K562 (cell line): ENCODE measurements at regions not wholly inside any gene's neighbourhood (a gene's known extent, or its start where the extent isn't known, plus 50 kb on each side); places are given as distances from the start of the nearest gene placed in this dataset.

Experiments
- ATAC-seq: fragments of 200-7000 bp; cut with Tn5 transposase; 3 replicates; pipeline ENCODE4 v1.9.1; 2020; ENCODE audit warnings: moderate library complexity
- BruUV-seq: library from RNA; stranded (reverse); fragments of 400-500 nt; replicated peaks from 2 replicates; lab custom pipeline; 2021; lab: Mats Ljungman, UMichigan
- CTCF ChIA-PET: fragments of 300-600 bp; formaldehyde crosslinking; extraction: SDS; loops from one replicate; lab custom pipeline; 2021; ENCODE audit warnings: low intra/inter-chr PET ratio; lab: Yijun Ruan, JAX
- POLR2A ChIA-PET: fragments of 300-600, 350-650 bp; sonication (Branson Sonifier 250); formaldehyde crosslinking; extraction: SDS; loops from one replicate; lab custom pipeline; 2021; ENCODE audit warnings: antibody characterized with exemption, inconsistent platforms; lab: Yijun Ruan, JAX
- DNase-seq, 4 experiments: peaks; one replicate each; pipeline versions ENCODE4 v3.0.0 to v3.0.0-alpha.2; 2011 to 2018; ENCODE audit warnings: low spot score in 3 of 4, mixed read lengths in 3 of 4; ENCODE audit errors: extremely low read depth in 1 of 4
- FAIRE-seq: peaks from 2 replicates; lab custom pipeline; 2011; peaks lifted over from hg19 to GRCh38; lab: Jason Lieb, UNC
- H2AFZ ChIP-seq: 2 replicates; pipeline ENCODE4 v1.6.0; 2011; ENCODE audit warnings: low read depth, low read length, control low read depth, inconsistent platforms
- H3K27ac ChIP-seq: fragments of 200-600 bp; 3 replicates; pipeline ENCODE4 v1.8.0; 2011; ENCODE audit warnings: low read depth, mild to moderate bottlenecking, control low read depth, inconsistent platforms, low read length, moderate library complexity, mixed read lengths; ENCODE audit errors: extremely low read depth
- H3K27me3 ChIP-seq, 2 experiments: fragments of 300-600 bp in 1 of 2; 2 replicates in 1 of 2; 3 replicates in 1 of 2; pipeline versions ENCODE4 v1.6.0 to v1.8.0; 2011; ENCODE audit warnings: inconsistent platforms in 2 of 2, low read length in 2 of 2, mild to moderate bottlenecking in 1 of 2, mixed read lengths in 1 of 2, moderate library complexity in 1 of 2; ENCODE audit not compliant: control insufficient read depth in 2 of 2, insufficient read depth in 2 of 2
- H3K36me3 ChIP-seq: fragments of 300-600 bp; 3 replicates; pipeline ENCODE4 v1.8.0; 2011; ENCODE audit warnings: mild to moderate bottlenecking, low read length, inconsistent platforms; ENCODE audit not compliant: control insufficient read depth, insufficient read depth
- H3K4me1 ChIP-seq, 2 experiments: fragments of 200-600 bp in 1 of 2; replicated peaks in 1 of 2; 2 replicates in 1 of 2; 3 replicates in 1 of 2; pipeline versions ENCODE4 v1.5.1 to v1.8.0; 2011; ENCODE audit warnings: inconsistent platforms in 2 of 2, low read length in 2 of 2, mild to moderate bottlenecking in 1 of 2, mixed read lengths in 1 of 2, moderate library complexity in 1 of 2; ENCODE audit not compliant: control insufficient read depth in 2 of 2, insufficient read depth in 2 of 2
- H3K4me2 ChIP-seq: 2 replicates; pipeline ENCODE4 v1.6.1; 2011; ENCODE audit warnings: low read length, control low read depth, inconsistent platforms, mixed read lengths; ENCODE audit not compliant: insufficient read depth
- H3K4me3 ChIP-seq: fragments of 200-600 bp; sonication (generic), shearing (Covaris generic); 2 replicates; pipeline ENCODE4 v1.5.1; 2016; ENCODE audit warnings: control low read depth, inconsistent platforms
- H3K79me2 ChIP-seq: fragments of 200-600 bp; 3 replicates; pipeline ENCODE4 v1.8.0; 2011; ENCODE audit warnings: low read length, inconsistent platforms; ENCODE audit not compliant: control insufficient read depth, insufficient read depth
- H3K9ac ChIP-seq, 2 experiments: 2 replicates each; pipeline versions ENCODE4 v1.6.0 to v1.6.1; 2011; ENCODE audit warnings: low read depth in 2 of 2, low read length in 2 of 2, control low read depth in 1 of 2, inconsistent platforms in 1 of 2, mild to moderate bottlenecking in 1 of 2, mixed read lengths in 1 of 2; ENCODE audit not compliant: insufficient read depth in 1 of 2
- H3K9me1 ChIP-seq: one replicate; pipeline ENCODE4 v1.6.0; 2011; ENCODE audit warnings: inconsistent platforms, mild to moderate bottlenecking, low read length, moderate library complexity; ENCODE audit not compliant: control insufficient read depth, insufficient read depth
- H3K9me3 ChIP-seq: replicated peaks from 2 replicates; pipeline ENCODE4 v1.5.1; 2011; ENCODE audit warnings: low read depth, low read length, inconsistent platforms; ENCODE audit not compliant: control insufficient read depth, insufficient read depth
- H4K20me1 ChIP-seq: replicated peaks from 2 replicates; pipeline ENCODE4 v1.6.1; 2011; ENCODE audit warnings: low read length, inconsistent platforms, mixed read lengths; ENCODE audit not compliant: control insufficient read depth, insufficient read depth
- CHD4 ChIP-seq: fragments of 200-600 bp; sonication (generic); IDR thresholded peaks from 3 replicates; pipeline ENCODE4 v1.6.1; 2012; ENCODE audit warnings: low read depth, mild to moderate bottlenecking, mixed read lengths, low read length, inconsistent platforms; ENCODE audit not compliant: insufficient read depth, insufficient replicate concordance, poor library complexity, severe bottlenecking
- FUS ChIP-seq: fragments of 200-400 bp; formaldehyde crosslinking; optimal IDR thresholded peaks from 2 replicates; pipeline ENCODE3; 2017; ENCODE audit warnings: low read depth, low read length
- HNRNPH1 ChIP-seq: fragments of 200-400 bp; formaldehyde crosslinking; optimal IDR thresholded peaks from 2 replicates; pipeline ENCODE3; 2017; ENCODE audit warnings: low read depth, mild to moderate bottlenecking, low read length, moderate library complexity
- ILK ChIP-seq: fragments of 450-650 bp; IDR thresholded peaks from 2 replicates; pipeline ENCODE4 v1.6.1; 2016; ENCODE audit warnings: missing genetic modification characterization, low read depth, mild to moderate bottlenecking, missing compliant biosample characterization, moderate library complexity, borderline replicate concordance
- MAX ChIP-seq: sonication (generic); formaldehyde crosslinking; IDR thresholded peaks from 2 replicates; pipeline ENCODE4 v1.9.0; 2022; ENCODE audit warnings: mild to moderate bottlenecking, missing genetic modification reagents
- MTA3 ChIP-seq: fragments of 450-650 bp; formaldehyde crosslinking; IDR thresholded peaks from 2 replicates; pipeline ENCODE4 v1.6.1; 2017; ENCODE audit warnings: mild to moderate bottlenecking, borderline replicate concordance
- NEUROD1 ChIP-seq: fragments of 150-350 bp; IDR thresholded peaks from 2 replicates; pipeline ENCODE4 v1.6.1; 2014; ENCODE audit warnings: borderline replicate concordance, low read length, low read depth; ENCODE audit not compliant: partially characterized antibody
- TSC22D4 ChIP-seq: fragments of 450-650 bp; IDR thresholded peaks from 2 replicates; pipeline ENCODE4 v1.6.1; 2016; ENCODE audit warnings: missing genetic modification characterization, missing biosample characterization, control low read depth
- ZBTB1 ChIP-seq: sonication (generic); formaldehyde crosslinking; IDR thresholded peaks from 2 replicates; pipeline ENCODE4 v1.8.1; 2023; ENCODE audit warnings: missing genetic modification reagents, low read depth, mild to moderate bottlenecking, borderline replicate concordance
- ZFX ChIP-seq: sonication (generic); formaldehyde crosslinking; IDR thresholded peaks from 2 replicates; pipeline ENCODE4 v1.8.0; 2022; ENCODE audit warnings: mild to moderate bottlenecking, missing genetic modification reagents, moderate library complexity
- ZNF184 ChIP-seq: sonication (generic); formaldehyde crosslinking; IDR thresholded peaks from 2 replicates; pipeline ENCODE4 v1.5.0; 2020; ENCODE audit warnings: missing genetic modification reagents
- ZNF224 ChIP-seq: sonication (generic); formaldehyde crosslinking; IDR thresholded peaks from 2 replicates; pipeline ENCODE4 v1.8.0; 2022; ENCODE audit warnings: mild to moderate bottlenecking, missing genetic modification reagents
- WGBS: fragments of 100-300 bp; shearing (Covaris generic); methylation state at CpG from one replicate; pipeline ENCODE4 v1.1.6; 2016; ENCODE audit warnings: low coverage, mixed read lengths; ENCODE audit not compliant: insufficient coverage; ENCODE audit errors: missing lambda C conversion rate; 5-methylcytosine and 5-hydroxymethylcytosine counted together
- in situ Hi-C: fragments of 300-500 bp; cut with MboI; formaldehyde crosslinking; loops from 4 replicates; pipeline ENCODE4 v1.15.0; 2018; ENCODE audit warnings: inconsistent platforms, mixed read lengths
- intact Hi-C: fragments of 100-400 bp; cut with micrococcal nuclease; formaldehyde crosslinking; loops from 2 replicates; pipeline ENCODE4 v1.14.2; 2022
- TF ChIP-seq, protein P1 (sequence below): fragments of 250-450 bp; sonication (Bioruptor Pico); IDR thresholded peaks from 2 replicates; pipeline ENCODE4 v1.9.0; 2021; ENCODE audit warnings: mild to moderate bottlenecking
- TF ChIP-seq, protein P2 (sequence below): fragments of 250-450 bp; sonication (Bioruptor Pico); IDR thresholded peaks from 2 replicates; pipeline ENCODE4 v1.4.0; 2020; ENCODE audit warnings: mild to moderate bottlenecking, moderate library complexity

DNA sequence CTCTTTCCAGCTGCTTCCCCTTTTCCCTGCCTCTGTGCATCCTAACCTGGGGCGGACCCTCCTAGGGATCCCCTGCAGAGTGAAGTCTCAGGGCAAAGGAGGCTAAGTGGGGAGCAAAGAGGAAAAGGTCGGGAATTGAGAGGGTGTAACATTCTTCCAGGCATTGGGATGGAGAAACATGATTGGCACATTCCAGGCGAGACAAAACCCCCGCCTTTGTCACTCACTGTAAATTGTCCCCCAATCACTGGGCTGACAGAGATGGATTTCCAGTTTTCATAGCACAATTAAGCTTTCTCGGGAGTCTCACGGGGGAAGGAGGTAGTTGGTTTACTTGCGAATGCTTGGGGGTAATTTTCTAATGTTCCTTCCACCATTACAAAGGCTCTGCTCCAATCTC, 74.9 kb downstream of the MIAT start:
- DNase-seq (no peak), ATAC-seq (no peak), FAIRE-seq (no peak)
- BruUV-seq = no TSS peak
- no peaks in the 10 kb centered on the region for H3K9me1 ChIP-seq
- no peaks in the 10 kb centered on the region for H3K9me3 ChIP-seq
- 0 out of 2 replicates have a peak, but pooled peaks cover 3% of the 10 kb centered on the region for H4K20me1 ChIP-seq
- H3K27me3 ChIP-seq = no peaks in the 10 kb centered on the region
- no peak overlapping the region for H3K27ac ChIP-seq
- TF ChIP-seq ZNF184 (no peak), HNRNPH1 (no peak), ZBTB1 (CRISPR knock-in tag) (no peak), FUS (no peak), ILK (tag) (no peak), MTA3 (no peak), TSC22D4 (tag) (no peak), ZFX (CRISPR knock-in tag) (no peak), NEUROD1 (no peak), CHD4 (no peak), MAX (CRISPR knock-in tag) (no peak), ZNF224 (CRISPR knock-in tag) (no peak)
- TF ChIP-seq, protein P1, sequence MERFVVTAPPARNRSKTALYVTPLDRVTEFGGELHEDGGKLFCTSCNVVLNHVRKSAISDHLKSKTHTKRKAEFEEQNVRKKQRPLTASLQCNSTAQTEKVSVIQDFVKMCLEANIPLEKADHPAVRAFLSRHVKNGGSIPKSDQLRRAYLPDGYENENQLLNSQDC = no peak
- TF ChIP-seq, protein P2, sequence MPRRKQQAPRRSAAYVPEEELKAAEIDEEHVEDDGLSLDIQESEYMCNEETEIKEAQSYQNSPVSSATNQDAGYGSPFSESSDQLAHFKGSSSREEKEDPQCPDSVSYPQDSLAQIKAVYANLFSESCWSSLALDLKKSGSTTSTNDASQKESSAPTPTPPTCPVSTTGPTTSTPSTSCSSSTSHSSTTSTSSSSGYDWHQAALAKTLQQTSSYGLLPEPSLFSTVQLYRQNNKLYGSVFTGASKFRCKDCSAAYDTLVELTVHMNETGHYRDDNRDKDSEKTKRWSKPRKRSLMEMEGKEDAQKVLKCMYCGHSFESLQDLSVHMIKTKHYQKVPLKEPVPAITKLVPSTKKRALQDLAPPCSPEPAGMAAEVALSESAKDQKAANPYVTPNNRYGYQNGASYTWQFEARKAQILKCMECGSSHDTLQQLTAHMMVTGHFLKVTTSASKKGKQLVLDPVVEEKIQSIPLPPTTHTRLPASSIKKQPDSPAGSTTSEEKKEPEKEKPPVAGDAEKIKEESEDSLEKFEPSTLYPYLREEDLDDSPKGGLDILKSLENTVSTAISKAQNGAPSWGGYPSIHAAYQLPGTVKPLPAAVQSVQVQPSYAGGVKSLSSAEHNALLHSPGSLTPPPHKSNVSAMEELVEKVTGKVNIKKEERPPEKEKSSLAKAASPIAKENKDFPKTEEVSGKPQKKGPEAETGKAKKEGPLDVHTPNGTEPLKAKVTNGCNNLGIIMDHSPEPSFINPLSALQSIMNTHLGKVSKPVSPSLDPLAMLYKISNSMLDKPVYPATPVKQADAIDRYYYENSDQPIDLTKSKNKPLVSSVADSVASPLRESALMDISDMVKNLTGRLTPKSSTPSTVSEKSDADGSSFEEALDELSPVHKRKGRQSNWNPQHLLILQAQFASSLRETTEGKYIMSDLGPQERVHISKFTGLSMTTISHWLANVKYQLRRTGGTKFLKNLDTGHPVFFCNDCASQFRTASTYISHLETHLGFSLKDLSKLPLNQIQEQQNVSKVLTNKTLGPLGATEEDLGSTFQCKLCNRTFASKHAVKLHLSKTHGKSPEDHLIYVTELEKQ (CRISPR knock-in tag) = no peak
- no peak overlapping the region for H3K4me3 ChIP-seq
- no peaks in the 10 kb centered on the region for H3K4me1 ChIP-seq
- no peaks in the 10 kb centered on the region for H3K36me3 ChIP-seq
- in situ Hi-C loops (no loop called here), intact Hi-C loops (no loop called here)
- 43% methylated on average over 7 of the region's 7 CpGs for WGBS
- POLR2A ChIA-PET = no interaction called here
- no peaks in the 10 kb centered on the region for H3K79me2 ChIP-seq
- CTCF ChIA-PET = no interaction called here
- H3K4me2 ChIP-seq = no peak overlapping the region
- H3K9ac ChIP-seq = no peak overlapping the region
- H2AFZ ChIP-seq = no peak overlapping the region
